ENCODE measurements at regions not wholly inside any gene's neighbourhood (a gene's known extent, or its start where the extent isn't known, plus 50 kb on each side); places are given as distances from the start of the nearest gene placed in this dataset.
"Not testable (repeated sequence)": the region's sequence is repeated elsewhere in the genome, so short reads cannot be mapped to it uniquely, and the experiment has no call there.

- not testable (repeated sequence) for DNase-seq (ENCODE audit: low spot score)
These were observed 51.8 kb upstream of the SLC39A8 start for GRCh38 chr4:102397056-102397455.

- DNase-seq (ENCODE audit: low spot score): no peak
These were observed 53.7 kb upstream of the SLC39A8 start for GRCh38 chr4:102399021-102399420.

GRCh38 chr4:102400898-102401297 lies 55.6 kb upstream of the SLC39A8 start:
- DNase-seq (ENCODE audit: low spot score): no peak

- no peak for DNase-seq (ENCODE audit: low spot score)
These were observed 56.9 kb upstream of the SLC39A8 start for GRCh38 chr4:102402223-102402622.

- DNase-seq (ENCODE audit: low spot score): no peak
These were observed 57.8 kb upstream of the SLC39A8 start for GRCh38 chr4:102403116-102403515.

- DNase-seq (ENCODE audit: low spot score): no peak
These were observed 59.2 kb upstream of the SLC39A8 start for GRCh38 chr4:102404431-102404969.

GRCh38 chr4:102405821-102406401 lies 60.6 kb upstream of the SLC39A8 start:
- no peak for DNase-seq (ENCODE audit: low spot score)

GRCh38 chr4:102410884-102411283 lies 65.6 kb upstream of the SLC39A8 start:
- not testable (repeated sequence) for DNase-seq (ENCODE audit: low spot score)

GRCh38 chr4:102411408-102411807 lies 66.1 kb upstream of the SLC39A8 start:
- DNase-seq (ENCODE audit: low spot score): no peak

- DNase-seq (ENCODE audit: low spot score): no peak
These were observed 71.5 kb upstream of the SLC39A8 start for GRCh38 chr4:102416765-102417164.

- DNase-seq (ENCODE audit: low spot score): peak; percentile 9
These were observed 75.5 kb upstream of the SLC39A8 start for GRCh38 chr4:102420563-102421398.

- DNase-seq (ENCODE audit: low spot score): no peak
These were observed 77.6 kb upstream of the SLC39A8 start for GRCh38 chr4:102422843-102423242.

- DNase-seq (ENCODE audit: low spot score): no peak
These were observed 77.8 kb upstream of the NFKB1 start for GRCh38 chr4:102423375-102423774.

GRCh38 chr4:102427371-102427998 lies 73.7 kb upstream of the NFKB1 start:
- no peak for DNase-seq (ENCODE audit: low spot score)

- no peak for DNase-seq (ENCODE audit: low spot score)
These were observed 73.0 kb upstream of the NFKB1 start for GRCh38 chr4:102428122-102428521.

GRCh38 chr4:102429553-102429952 lies 71.6 kb upstream of the NFKB1 start:
- no peak for DNase-seq (ENCODE audit: low spot score)

GRCh38 chr4:102430461-102430910 lies 70.7 kb upstream of the NFKB1 start:
- DNase-seq (ENCODE audit: low spot score): peak; percentile 16

- no peak for DNase-seq (ENCODE audit: low spot score)
These were observed 69.6 kb upstream of the NFKB1 start for GRCh38 chr4:102431608-102431961.

GRCh38 chr4:102437111-102437510 lies 64.0 kb upstream of the NFKB1 start:
- DNase-seq (ENCODE audit: low spot score): no peak

- no peak for DNase-seq (ENCODE audit: low spot score)
These were observed 62.5 kb upstream of the NFKB1 start for GRCh38 chr4:102438396-102439235.

GRCh38 chr4:102439236-102439614 lies 61.9 kb upstream of the NFKB1 start:
- DNase-seq (ENCODE audit: low spot score): no peak

GRCh38 chr4:102439812-102440211 lies 61.3 kb upstream of the NFKB1 start:
- no peak for DNase-seq (ENCODE audit: low spot score)
